ENCODE measurements at regions not wholly inside any gene's neighbourhood (a gene's known extent, or its start where the extent isn't known, plus 50 kb on each side); places are given as distances from the start of the nearest gene placed in this dataset.
A peak's percentile ranks its signal among the peaks of the same experiment; 100 is the strongest.

DNA sequence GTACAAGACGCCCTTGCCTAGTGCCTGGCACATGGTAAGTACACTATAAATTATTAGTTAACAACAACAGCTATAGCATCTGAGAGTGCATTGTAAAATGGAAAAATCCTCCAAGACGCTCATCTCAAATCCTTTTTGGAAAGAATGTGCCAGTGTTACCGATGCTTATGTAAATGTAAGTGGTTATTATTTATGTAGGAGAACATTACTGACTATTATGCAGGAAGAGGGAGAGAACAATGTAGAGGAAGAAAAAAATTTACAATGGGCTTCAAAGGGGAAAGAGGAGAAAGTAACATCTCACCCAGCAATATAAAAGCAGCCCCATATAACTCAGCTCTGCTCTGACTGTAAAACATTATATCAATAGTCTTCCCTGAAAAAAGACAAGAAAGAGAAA lies 155.3 kb upstream of the LPP start:
- peak overlapping the region; percentile 82 to 98 for H3K27ac Mint-ChIP-seq
- no CpG with 5 or more reads among the region's 3 CpGs for WGBS (ENCODE audit: insufficient coverage)
- H3K4me1 Mint-ChIP-seq: peaks cover 90 to 92% (median 91%) of the 10 kb centered on the region in 3 donors
- H3K9me3 ChIP-seq: no peaks in the 10 kb centered on the region
- peak overlapping the region; percentile 89 for H3K27ac ChIP-seq (ENCODE audit: low read length)
- no peaks in the 10 kb centered on the region for H3K36me3 ChIP-seq (ENCODE audit: control insufficient read depth in 2 of 2, extremely low read depth in 1 of 2, insufficient read depth in 1 of 2, low read length in 1 of 2)
- H3K4me3 Mint-ChIP-seq: peak overlapping the region in 1 of 3 donors; percentile 52
- peaks cover 35 to 44% of the 10 kb centered on the region in 2 experiments for H3K4me1 ChIP-seq (ENCODE audit: control insufficient read depth in 1 of 2, extremely low read depth in 1 of 2, insufficient read depth in 2 of 2, low read length in 2 of 2)
- no peaks in the 10 kb centered on the region for H3K27me3 Mint-ChIP-seq
- ATAC-seq (replicated peaks in 1 of 4) (no peak), DNase-seq (no peak)
- ChIA-PET CTCF (no interaction called here), POLR2A (interaction anchor here in 1 of 2 donors (0.7 kb wide), 1 partner anchor 26 kb away, joined by 4 read pairs; no protein-coding TSS in a partner anchor)
- no peak overlapping the region for H3K4me3 ChIP-seq (ENCODE audit: control insufficient read depth in 1 of 2, extremely low read depth in 1 of 2, low read length in 1 of 2)
- no peaks in the 10 kb centered on the region for H3K27me3 ChIP-seq (replicated peaks in 1 of 2; ENCODE audit: control insufficient read depth in 2 of 2, extremely low read depth in 1 of 2, insufficient read depth in 2 of 2, low read length in 1 of 2)
- no peaks in the 10 kb centered on the region for H3K9me3 Mint-ChIP-seq
- no peaks in the 10 kb centered on the region for H3K36me3 Mint-ChIP-seq

DNA sequence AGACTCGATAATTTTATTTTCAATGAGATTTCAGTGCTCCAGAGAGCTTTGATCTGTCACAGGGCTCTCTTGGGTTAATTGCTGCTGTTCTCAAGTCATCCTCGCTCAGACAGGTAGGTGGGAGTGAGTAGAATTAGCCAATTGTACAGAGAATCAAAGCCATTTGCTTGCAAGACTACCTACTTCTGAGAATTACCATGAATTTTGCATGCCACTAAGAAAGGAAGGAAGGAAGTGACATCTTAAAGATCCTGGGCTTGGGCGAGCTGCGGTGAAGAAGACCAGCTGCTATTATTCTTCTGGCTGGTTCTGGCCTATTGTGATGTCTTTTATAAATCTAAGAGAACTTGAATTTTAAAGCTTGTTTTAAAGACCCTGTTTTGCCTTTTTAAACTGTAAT lies 154.1 kb upstream of the LPP start:
- no peaks in the 10 kb centered on the region for H3K27me3 Mint-ChIP-seq
- ATAC-seq (replicated peaks in 1 of 4) (peak; percentile 79 to 93 (median 91)), DNase-seq (peak in 24 of 35 experiments; percentile 11 to 72 (median 30))
- H3K27ac ChIP-seq (ENCODE audit: low read length): peak overlapping the region; percentile 89
- no peaks in the 10 kb centered on the region for H3K9me3 ChIP-seq
- no peaks in the 10 kb centered on the region for H3K9me3 Mint-ChIP-seq
- no peaks in the 10 kb centered on the region for H3K36me3 Mint-ChIP-seq
- peak overlapping the region; percentile 94 to 98 for H3K27ac Mint-ChIP-seq
- ChIA-PET CTCF (interaction anchor here (0.6 to 1.4 kb wide), 8 partner anchors 9 to 257 kb away, joined by 3 to 4 read pairs (median 3); partner anchors contain the start of gene BCL6 (in 1 of the 2)), POLR2A (interaction anchor here in 1 of 2 donors (0.6 kb wide), 1 partner anchor 360 kb away, joined by 11 read pairs; no protein-coding TSS in a partner anchor)
- H3K27me3 ChIP-seq (replicated peaks in 1 of 2; ENCODE audit: control insufficient read depth in 2 of 2, extremely low read depth in 1 of 2, insufficient read depth in 2 of 2, low read length in 1 of 2): no peaks in the 10 kb centered on the region
- no peaks in the 10 kb centered on the region for H3K36me3 ChIP-seq (ENCODE audit: control insufficient read depth in 2 of 2, extremely low read depth in 1 of 2, insufficient read depth in 1 of 2, low read length in 1 of 2)
- 0% methylated on average over 2 of the region's 4 CpGs for WGBS (ENCODE audit: insufficient coverage)
- peak overlapping the region; percentile 63 to 75 (median 64) for H3K4me3 Mint-ChIP-seq
- peaks cover 25 to 35% of the 10 kb centered on the region in 2 experiments for H3K4me1 ChIP-seq (ENCODE audit: control insufficient read depth in 1 of 2, extremely low read depth in 1 of 2, insufficient read depth in 2 of 2, low read length in 2 of 2)
- H3K4me3 ChIP-seq (ENCODE audit: control insufficient read depth in 1 of 2, extremely low read depth in 1 of 2, low read length in 1 of 2): no peak overlapping the region
- H3K4me1 Mint-ChIP-seq: peaks cover 78 to 80% (median 79%) of the 10 kb centered on the region in 3 donors

DNA sequence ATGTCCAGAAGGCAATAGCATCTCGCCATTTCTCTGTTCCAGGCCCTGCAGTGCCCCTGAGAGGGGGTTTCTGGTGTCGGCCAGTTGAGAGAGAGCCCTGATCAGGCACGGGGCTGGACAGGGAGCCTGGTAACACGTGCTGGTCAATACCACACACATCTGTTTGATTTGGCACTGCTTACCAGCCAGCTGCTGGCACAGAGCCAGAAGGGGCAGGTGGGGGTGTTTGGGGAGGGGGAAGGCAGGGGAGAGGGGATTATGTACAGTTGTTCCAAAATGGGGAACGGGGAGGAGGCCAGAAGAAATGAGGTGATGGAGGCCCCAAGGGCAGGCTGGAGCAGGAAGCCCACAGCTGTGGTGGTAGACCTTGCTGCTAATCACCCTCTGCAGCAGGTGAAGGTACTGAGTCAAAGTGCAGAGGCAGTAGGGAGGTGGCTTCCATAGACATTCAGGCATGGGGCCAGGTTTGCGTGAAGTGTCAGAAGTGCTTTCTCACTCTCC lies 153.5 kb upstream of the LPP start:
- Histone ChIP-seq H3K27ac (ENCODE audit: low read length) (peak overlapping the region; percentile 89), H3K27me3 (replicated peaks in 1 of 2; ENCODE audit: control insufficient read depth in 2 of 2, extremely low read depth in 1 of 2, insufficient read depth in 2 of 2, low read length in 1 of 2) (no peaks in the 10 kb centered on the region), H3K36me3 (ENCODE audit: control insufficient read depth in 2 of 2, extremely low read depth in 1 of 2, insufficient read depth in 1 of 2, low read length in 1 of 2) (no peaks in the 10 kb centered on the region), H3K4me1 (ENCODE audit: control insufficient read depth in 1 of 2, extremely low read depth in 1 of 2, insufficient read depth in 2 of 2, low read length in 2 of 2) (peaks cover 20 to 29% of the 10 kb centered on the region in 2 experiments), H3K9me3 (no peaks in the 10 kb centered on the region), H3K4me3 (ENCODE audit: control insufficient read depth in 1 of 2, extremely low read depth in 1 of 2, low read length in 1 of 2) (no peak overlapping the region)
- CTCF ChIA-PET: interaction anchor here (0.6 to 1.4 kb wide), 6 partner anchors 9 to 258 kb away, joined by 3 to 4 read pairs (median 4); no protein-coding TSS in a partner anchor
- peak overlapping the region; percentile 94 to 98 for H3K27ac Mint-ChIP-seq
- peak in 4 of 35 experiments; percentile 10 to 40 (median 18) for DNase-seq
- no peaks in the 10 kb centered on the region for H3K27me3 Mint-ChIP-seq
- no peaks in the 10 kb centered on the region for H3K36me3 Mint-ChIP-seq
- ATAC-seq (replicated peaks in 1 of 4): peak in 3 of 4 experiments; percentile 28 to 50 (median 34)
- peak overlapping the region; percentile 63 to 75 (median 64) for H3K4me3 Mint-ChIP-seq
- WGBS (ENCODE audit: insufficient coverage): 65% methylated on average over 2 of the region's 6 CpGs
- H3K4me1 Mint-ChIP-seq: peaks cover 72 to 74% (median 73%) of the 10 kb centered on the region in 3 donors
- POLR2A ChIA-PET: interaction anchor here in 1 of 2 donors (0.6 kb wide), 1 partner anchor 359 kb away, joined by 11 read pairs; no protein-coding TSS in a partner anchor
- no peaks in the 10 kb centered on the region for H3K9me3 Mint-ChIP-seq

DNA sequence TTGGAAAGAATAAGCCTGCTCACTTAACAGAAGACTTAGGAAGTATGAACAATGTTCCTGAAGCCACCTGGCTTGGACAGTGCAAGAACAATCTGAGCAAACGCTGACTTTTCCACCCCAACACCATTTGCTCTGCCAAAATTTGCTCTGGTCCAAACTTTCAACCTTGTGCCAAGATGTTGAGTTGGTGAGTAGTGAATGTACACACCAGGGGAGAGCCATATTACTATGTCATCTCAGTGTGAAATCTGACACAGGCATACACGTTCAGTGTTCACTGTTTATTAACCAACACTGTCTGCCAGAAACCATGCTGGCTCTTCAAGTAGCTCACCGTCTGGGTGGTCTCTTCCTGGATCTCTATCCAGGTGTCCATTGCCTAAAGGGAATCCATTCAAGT lies 152.9 kb upstream of the LPP start:
- WGBS (ENCODE audit: insufficient coverage): 89% methylated on average over 2 of the region's 3 CpGs
- Mint-ChIP-seq H3K27me3 (no peaks in the 10 kb centered on the region), H3K27ac (peak overlapping the region; percentile 94 to 98), H3K36me3 (no peaks in the 10 kb centered on the region), H3K4me1 (peaks cover 67 to 70% (median 68%) of the 10 kb centered on the region in 3 donors), H3K9me3 (no peaks in the 10 kb centered on the region), H3K4me3 (peak overlapping the region in 1 of 3 donors; percentile 75)
- Histone ChIP-seq H3K36me3 (ENCODE audit: control insufficient read depth in 2 of 2, extremely low read depth in 1 of 2, insufficient read depth in 1 of 2, low read length in 1 of 2) (no peaks in the 10 kb centered on the region), H3K27ac (ENCODE audit: low read length) (peak overlapping the region; percentile 89), H3K9me3 (no peaks in the 10 kb centered on the region), H3K4me3 (ENCODE audit: control insufficient read depth in 1 of 2, extremely low read depth in 1 of 2, low read length in 1 of 2) (no peak overlapping the region), H3K27me3 (replicated peaks in 1 of 2; ENCODE audit: control insufficient read depth in 2 of 2, extremely low read depth in 1 of 2, insufficient read depth in 2 of 2, low read length in 1 of 2) (no peaks in the 10 kb centered on the region), H3K4me1 (ENCODE audit: control insufficient read depth in 1 of 2, extremely low read depth in 1 of 2, insufficient read depth in 2 of 2, low read length in 2 of 2) (peaks cover 19 to 29% of the 10 kb centered on the region in 2 experiments)
- ChIA-PET CTCF (no interaction called here), POLR2A (interaction anchor here in 1 of 2 donors (0.6 kb wide), 1 partner anchor 30 kb away, joined by 5 read pairs; no protein-coding TSS in a partner anchor)
- DNase-seq (no peak), ATAC-seq (replicated peaks in 1 of 4) (no peak)

DNA sequence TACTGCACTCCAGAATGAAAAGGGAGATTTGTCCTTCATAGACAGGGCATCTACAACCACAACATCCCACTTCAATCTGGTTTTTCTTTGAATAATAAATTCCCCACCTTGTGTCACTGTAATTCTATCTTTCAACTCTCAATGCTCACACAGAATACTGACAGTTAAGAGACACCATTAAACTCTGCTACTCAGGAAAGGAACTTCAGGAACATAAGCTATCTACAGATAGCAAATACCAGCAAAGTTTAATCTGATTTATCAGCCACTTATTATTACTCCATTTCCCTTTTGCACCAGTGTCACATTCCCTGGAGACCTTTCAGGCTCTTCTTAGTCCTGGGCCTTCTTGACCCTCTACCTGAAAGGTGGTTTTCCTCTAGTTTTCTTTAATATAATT lies 152.0 kb upstream of the LPP start:
- H3K27me3 Mint-ChIP-seq: no peaks in the 10 kb centered on the region
- ATAC-seq (replicated peaks in 1 of 4): no peak
- CTCF ChIA-PET: no interaction called here

DNA sequence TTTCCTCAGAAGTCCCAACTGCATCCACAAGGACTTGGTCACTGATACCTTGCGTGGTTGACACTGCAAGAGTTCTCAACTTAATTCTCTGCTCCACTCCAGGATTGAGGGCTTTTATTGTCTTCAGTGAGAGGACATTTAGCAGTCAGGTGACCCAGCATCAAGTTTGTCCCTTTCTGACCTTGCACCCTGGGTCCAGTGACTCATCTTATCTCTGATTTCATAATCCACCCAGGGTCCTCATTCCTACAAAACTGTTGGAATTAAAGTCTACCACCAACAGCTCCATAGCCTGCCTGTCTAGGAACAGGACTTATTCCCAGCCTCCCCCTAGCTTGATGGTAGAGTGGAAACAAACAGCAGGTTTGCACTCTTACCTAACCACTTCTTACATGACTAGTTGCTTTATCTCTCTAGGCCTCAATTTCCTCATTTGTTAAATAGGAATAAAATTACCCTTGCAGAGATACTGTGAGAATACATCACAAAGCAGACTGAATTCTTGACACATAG lies 151.3 kb upstream of the LPP start:
- Histone ChIP-seq H3K4me3 (ENCODE audit: control insufficient read depth in 1 of 2, extremely low read depth in 1 of 2, low read length in 1 of 2) (no peak overlapping the region), H3K36me3 (ENCODE audit: control insufficient read depth in 2 of 2, extremely low read depth in 1 of 2, insufficient read depth in 1 of 2, low read length in 1 of 2) (no peaks in the 10 kb centered on the region), H3K27me3 (replicated peaks in 1 of 2; ENCODE audit: control insufficient read depth in 2 of 2, extremely low read depth in 1 of 2, insufficient read depth in 2 of 2, low read length in 1 of 2) (no peaks in the 10 kb centered on the region), H3K27ac (ENCODE audit: low read length) (no peak overlapping the region), H3K9me3 (no peaks in the 10 kb centered on the region), H3K4me1 (ENCODE audit: control insufficient read depth in 1 of 2, extremely low read depth in 1 of 2, insufficient read depth in 2 of 2, low read length in 2 of 2) (peaks cover 19 to 29% of the 10 kb centered on the region in 2 experiments)
- H3K27me3 Mint-ChIP-seq: no peaks in the 10 kb centered on the region
- CTCF ChIA-PET: no interaction called here
- DNase-seq (no peak), ATAC-seq (replicated peaks in 1 of 4) (no peak)
- peaks cover 53 to 68% (median 59%) of the 10 kb centered on the region in 3 donors for H3K4me1 Mint-ChIP-seq
- no peak overlapping the region for H3K27ac Mint-ChIP-seq
- WGBS (ENCODE audit: insufficient coverage): no CpG with 5 or more reads among the region's 1 CpG
- POLR2A ChIA-PET: interaction anchor here in 1 of 2 donors (0.6 kb wide), 1 partner anchor 27 kb away, joined by 3 read pairs; no protein-coding TSS in a partner anchor
- no peaks in the 10 kb centered on the region for H3K9me3 Mint-ChIP-seq
- no peak overlapping the region for H3K4me3 Mint-ChIP-seq
- no peaks in the 10 kb centered on the region for H3K36me3 Mint-ChIP-seq

More for the DNA sequence above, 152.0 kb upstream of the LPP start:
- H3K27ac Mint-ChIP-seq: peak overlapping the region; percentile 64 to 98
- Histone ChIP-seq H3K4me3 (ENCODE audit: control insufficient read depth in 1 of 2, extremely low read depth in 1 of 2, low read length in 1 of 2) (no peak overlapping the region), H3K36me3 (ENCODE audit: control insufficient read depth in 2 of 2, extremely low read depth in 1 of 2, insufficient read depth in 1 of 2, low read length in 1 of 2) (no peaks in the 10 kb centered on the region), H3K27me3 (replicated peaks in 1 of 2; ENCODE audit: control insufficient read depth in 2 of 2, extremely low read depth in 1 of 2, insufficient read depth in 2 of 2, low read length in 1 of 2) (no peaks in the 10 kb centered on the region), H3K9me3 (no peaks in the 10 kb centered on the region), H3K4me1 (ENCODE audit: control insufficient read depth in 1 of 2, extremely low read depth in 1 of 2, insufficient read depth in 2 of 2, low read length in 2 of 2) (peaks cover 19 to 29% of the 10 kb centered on the region in 2 experiments), H3K27ac (ENCODE audit: low read length) (no peak overlapping the region)
- DNase-seq: no peak
- H3K4me1 Mint-ChIP-seq: peaks cover 59 to 69% (median 64%) of the 10 kb centered on the region in 3 donors
- H3K9me3 Mint-ChIP-seq: no peaks in the 10 kb centered on the region
- POLR2A ChIA-PET: no interaction called here
- H3K4me3 Mint-ChIP-seq: no peak overlapping the region
- no peaks in the 10 kb centered on the region for H3K36me3 Mint-ChIP-seq

Measured in T-cell (primary cell).